ENCODE measurements at regions not wholly inside any gene's neighbourhood (a gene's known extent, or its start where the extent isn't known, plus 50 kb on each side); places are given as distances from the start of the nearest gene placed in this dataset.

- Histone ChIP-seq H3K36me3 (ENCODE audit: insufficient read depth, low read length) (no peaks in the 10 kb centered on the region), H3K27me3 (ENCODE audit: insufficient read depth, low read depth, low read length) (no peaks in the 10 kb centered on the region)
Observed at GRCh38 chrX:69226459-69227158, 61.4 kb upstream of the PJA1 start.

More at GRCh38 chrX:69226459-69227158, 61.4 kb upstream of the PJA1 start:
- no peak for TF ChIP-seq SMC3 (conservative IDR thresholded peaks at IDR 0.05; ENCODE audit: poor library complexity)
- TF ChIP-seq EP300 (conservative IDR thresholded peaks at IDR 0.05; ENCODE audit: poor library complexity, severe bottlenecking): no peak
- TF ChIP-seq CTCF (IDR thresholded peaks at IDR 0.05; ENCODE audit: poor library complexity, severe bottlenecking): no peak
- no peak for TF ChIP-seq EZH2 (IDR thresholded peaks at IDR 0.05; ENCODE audit: borderline replicate concordance, insufficient read depth, low read length, poor library complexity, severe bottlenecking)
- no peak for TF ChIP-seq RAD21 (conservative IDR thresholded peaks at IDR 0.05)
- TF ChIP-seq POLR2AphosphoS5 (IDR thresholded peaks at IDR 0.05): no peak
- TF ChIP-seq TAF1 (IDR thresholded peaks at IDR 0.05; ENCODE audit: low read depth): no peak
- no peak for TF ChIP-seq REST (IDR thresholded peaks at IDR 0.05; ENCODE audit: borderline replicate concordance)
- no peak for TF ChIP-seq MXI1 (conservative IDR thresholded peaks at IDR 0.05; ENCODE audit: poor library complexity, severe bottlenecking)
- H3F3A ChIP-seq (ENCODE audit: insufficient read depth, low read length, poor library complexity, severe bottlenecking): no peaks in the 10 kb centered on the region
- H4K20me1 ChIP-seq (ENCODE audit: insufficient read depth): no peaks in the 10 kb centered on the region
- H3K9me3 ChIP-seq (ENCODE audit: low read length): no peaks in the 10 kb centered on the region
- no peak overlapping the region for H2AFZ ChIP-seq (ENCODE audit: low read depth, low read length)
- H3K4me2 ChIP-seq (ENCODE audit: low read length): no peak overlapping the region
- no peaks in the 10 kb centered on the region for H3K79me2 ChIP-seq (replicated peaks; ENCODE audit: insufficient read depth, low read length)
- H3K9ac ChIP-seq (ENCODE audit: low read length): no peak overlapping the region
- no peak overlapping the region for H3K27ac ChIP-seq (ENCODE audit: low read length)
- H3K9me2 ChIP-seq (ENCODE audit: insufficient read depth, low read length): no peaks in the 10 kb centered on the region
- no peak overlapping the region for H3K4me3 ChIP-seq (ENCODE audit: low read length)
